Ishikawa (cell line): ENCODE measurements at regions not wholly inside any gene's neighbourhood (a gene's known extent, or its start where the extent isn't known, plus 50 kb on each side); places are given as distances from the start of the nearest gene placed in this dataset.

ENCODE experiments used
- CREB1 ChIP-seq: IDR thresholded peaks from 2 replicates; pipeline ENCODE4 v1.6.1; 2012; ENCODE audit warnings: low read depth
- EGR1 ChIP-seq: IDR thresholded peaks from 2 replicates; pipeline ENCODE4 v1.6.1; 2012
- EP300 ChIP-seq: IDR thresholded peaks from 2 replicates; pipeline ENCODE4 v1.6.1; 2012; ENCODE audit warnings: borderline replicate concordance
- FOXM1 ChIP-seq: IDR thresholded peaks from 2 replicates; pipeline ENCODE4 v1.6.1; 2012; ENCODE audit warnings: low read depth, borderline replicate concordance
- NFIC ChIP-seq: IDR thresholded peaks from 2 replicates; pipeline ENCODE4 v1.6.1; 2012
- RAD21 ChIP-seq: IDR thresholded peaks from 2 replicates; pipeline ENCODE4 v1.6.1; 2012; ENCODE audit warnings: low read depth
- REST ChIP-seq: IDR thresholded peaks from 2 replicates; pipeline ENCODE4 v1.6.1; 2012; ENCODE audit warnings: low read depth, mild to moderate bottlenecking
- TAF1 ChIP-seq: IDR thresholded peaks from 2 replicates; pipeline ENCODE4 v1.6.1; 2012; ENCODE audit warnings: low read depth, mild to moderate bottlenecking
- TEAD4 ChIP-seq: IDR thresholded peaks from 2 replicates; pipeline ENCODE4 v1.6.1; 2012
- YY1 ChIP-seq: IDR thresholded peaks from 2 replicates; pipeline ENCODE4 v1.6.1; 2012; ENCODE audit warnings: low read depth
- ZBTB7A ChIP-seq: IDR thresholded peaks from 2 replicates; pipeline ENCODE4 v1.6.1; 2012; ENCODE audit warnings: low read depth
- TF ChIP-seq, protein P1 (sequence below): IDR thresholded peaks from 2 replicates; pipeline ENCODE4 v1.6.1; 2012

DNA sequence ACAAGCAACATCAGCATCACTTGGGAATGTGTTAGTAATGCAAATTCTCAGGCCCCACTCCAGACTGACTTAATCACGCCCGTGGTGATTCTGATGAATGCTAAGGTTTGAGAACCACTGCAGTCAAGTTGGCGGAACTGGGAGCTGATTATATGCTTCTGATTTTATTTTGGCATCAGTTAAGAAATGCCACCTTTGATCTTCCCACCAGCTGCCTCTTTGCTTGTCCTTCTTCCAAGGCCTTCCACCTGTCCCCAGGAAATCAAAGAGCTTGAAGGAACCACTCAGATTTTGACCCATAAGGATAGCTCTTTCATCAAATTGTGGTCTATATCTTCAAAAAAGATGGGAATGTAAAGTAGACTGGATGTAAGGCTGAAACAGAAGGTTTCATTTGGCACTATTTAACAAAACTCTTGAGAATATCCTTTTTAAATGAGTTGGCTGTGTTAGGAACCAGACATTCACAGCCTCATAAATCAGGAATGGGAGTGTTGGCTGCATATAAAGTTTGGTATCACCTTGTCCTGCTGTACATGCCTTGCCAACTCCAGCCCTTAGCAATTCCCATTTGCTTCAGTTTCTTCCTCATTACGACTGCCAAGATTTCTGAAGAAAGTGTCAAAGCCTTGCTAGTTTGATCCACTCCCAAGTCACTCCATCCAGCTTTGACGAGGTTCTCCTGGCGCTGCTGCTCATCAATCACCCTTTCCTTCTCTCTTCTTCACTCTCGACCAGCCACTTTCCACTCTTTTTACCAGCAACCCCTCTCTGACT, 125.8 kb upstream of the NPHP3 start:
- TF ChIP-seq YY1 (no peak), REST (no peak), RAD21 (no peak), EP300 (no peak), CREB1 (no peak), EGR1 (no peak), FOXM1 (no peak), TAF1 (no peak), TEAD4 (no peak), NFIC (no peak), ZBTB7A (no peak)
- TF ChIP-seq, protein P1, sequence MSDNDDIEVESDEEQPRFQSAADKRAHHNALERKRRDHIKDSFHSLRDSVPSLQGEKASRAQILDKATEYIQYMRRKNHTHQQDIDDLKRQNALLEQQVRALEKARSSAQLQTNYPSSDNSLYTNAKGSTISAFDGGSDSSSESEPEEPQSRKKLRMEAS = no peak
